ENCODE measurements at regions not wholly inside any gene's neighbourhood (a gene's known extent, or its start where the extent isn't known, plus 50 kb on each side); places are given as distances from the start of the nearest gene placed in this dataset.

- DNase-seq (ENCODE audit: low read depth), result no peak
- no peak for TF ChIP-seq CTCF (IDR thresholded peaks at IDR 0.05; ENCODE audit: low read length, missing control alignments)
- H3K4me3 ChIP-seq (replicated peaks; ENCODE audit: low read depth, low read length), result no peak overlapping the region
Observed at GRCh38 chr11:121884626-121885025, 231.4 kb downstream of the BLID start.

GRCh38 chr11:121881806-121882205 is 234.2 kb downstream of the BLID start:
- H3K4me3 ChIP-seq (replicated peaks; ENCODE audit: low read depth, low read length), result no peak overlapping the region
- DNase-seq (ENCODE audit: low read depth), result peak; percentile 43
- TF ChIP-seq CTCF (IDR thresholded peaks at IDR 0.05; ENCODE audit: low read length, missing control alignments), result no peak

GRCh38 chr11:121877152-121877551 is 238.9 kb downstream of the BLID start:
- no peak for DNase-seq (ENCODE audit: low read depth)
- no peak for TF ChIP-seq CTCF (IDR thresholded peaks at IDR 0.05; ENCODE audit: low read length, missing control alignments)
- H3K4me3 ChIP-seq (replicated peaks; ENCODE audit: low read depth, low read length), result no peak overlapping the region

GRCh38 chr11:121873766-121874165 is 242.2 kb downstream of the BLID start:
- no peak for TF ChIP-seq CTCF (IDR thresholded peaks at IDR 0.05; ENCODE audit: low read length, missing control alignments)
- DNase-seq (ENCODE audit: low read depth), result no peak
- H3K4me3 ChIP-seq (replicated peaks; ENCODE audit: low read depth, low read length), result no peak overlapping the region

DNA sequence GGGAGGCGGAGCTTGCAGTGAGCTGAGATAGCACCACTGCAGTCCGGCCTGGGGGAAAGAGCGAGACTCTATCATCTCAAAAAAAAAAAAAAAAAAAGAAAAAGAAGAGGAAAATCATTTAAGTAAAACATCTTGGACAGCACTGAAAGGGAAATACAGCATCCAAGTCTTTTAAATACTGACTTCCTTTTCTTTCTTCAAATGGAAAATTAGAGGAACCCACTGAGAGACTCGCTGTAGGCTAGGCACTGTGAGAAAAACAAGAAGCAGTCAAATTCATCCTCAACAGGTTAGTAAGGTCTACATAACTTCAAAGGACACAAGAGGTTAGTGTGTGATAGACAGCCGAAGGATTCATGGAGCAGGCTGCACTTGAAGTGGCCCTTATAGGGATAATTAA is 243.7 kb downstream of the BLID start:
- no peak for TF ChIP-seq CTCF (IDR thresholded peaks at IDR 0.05; ENCODE audit: low read length, missing control alignments)
- DNase-seq (ENCODE audit: low read depth), result no peak
- H3K4me3 ChIP-seq (replicated peaks; ENCODE audit: low read depth, low read length), result no peak overlapping the region

DNA sequence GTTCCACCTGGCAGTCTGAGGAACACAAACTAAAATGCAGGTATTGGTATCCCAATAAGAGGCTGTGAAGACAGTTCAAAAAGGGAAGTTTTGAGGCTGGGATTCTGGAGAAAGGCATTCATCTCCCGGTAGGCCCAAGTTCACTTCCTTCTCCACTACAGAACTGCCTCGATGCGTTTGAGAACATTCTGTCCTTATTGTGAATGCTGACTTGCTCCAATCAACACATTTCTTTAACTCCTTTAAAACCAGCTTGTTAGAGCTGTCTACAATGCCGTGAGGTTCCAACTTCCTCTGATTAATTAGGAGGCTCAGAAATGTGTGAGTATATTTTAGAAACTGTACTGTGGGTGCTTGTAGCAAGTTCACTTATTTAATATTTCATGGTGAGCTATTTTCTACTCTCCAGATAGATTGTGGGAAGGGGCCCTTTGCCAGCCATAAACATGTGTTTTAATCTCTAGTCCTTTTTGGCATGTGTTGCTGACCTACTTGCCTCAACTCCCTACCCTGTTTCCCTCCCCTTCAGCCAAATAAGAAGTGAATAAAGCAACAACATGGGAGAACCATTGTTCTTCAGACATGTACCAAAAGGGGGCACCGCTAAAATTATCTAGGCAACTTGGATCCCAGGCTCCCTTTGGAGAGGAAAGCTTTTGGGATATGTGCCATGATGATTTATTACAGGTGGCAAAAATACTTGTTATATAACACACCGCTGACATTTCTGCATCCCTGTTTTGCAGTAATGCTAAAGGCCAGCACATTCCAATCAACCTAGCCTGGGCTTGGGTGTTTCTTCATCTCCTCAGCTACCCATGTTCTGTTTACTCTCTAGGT is 245.6 kb downstream of the BLID start:
- H3K4me3 ChIP-seq (replicated peaks; ENCODE audit: low read depth, low read length), result no peak overlapping the region
- no peak for DNase-seq (ENCODE audit: low read depth)
- peak; percentile 9 for TF ChIP-seq CTCF (IDR thresholded peaks at IDR 0.05; ENCODE audit: low read length, missing control alignments)

- no peak for TF ChIP-seq CTCF (IDR thresholded peaks at IDR 0.05; ENCODE audit: low read length, missing control alignments)
- H3K4me3 ChIP-seq (replicated peaks; ENCODE audit: low read depth, low read length), result no peak overlapping the region
- no peak for DNase-seq (ENCODE audit: low read depth)
Observed at GRCh38 chr11:121869478-121869877, 246.5 kb downstream of the BLID start.
